ENCODE measurements at regions not wholly inside any gene's neighbourhood (a gene's known extent, or its start where the extent isn't known, plus 50 kb on each side); places are given as distances from the start of the nearest gene placed in this dataset.
A peak's percentile ranks its signal among the peaks of the same experiment; 100 is the strongest.

- no peak overlapping the region for H3K27ac ChIP-seq (ENCODE audit: extremely low read length, insufficient read depth, low read length)
- in situ Hi-C loops (cut with HindIII; ENCODE audit: extremely low pct_ligation_motif_present, low pct_unique_long_range_greater_than_20kb) (no loop called here), intact Hi-C loops (cut with micrococcal nuclease; ENCODE audit: unreplicated experiment) (no loop called here)
- H3K4me1 ChIP-seq (ENCODE audit: insufficient read depth, low read length): no peaks in the 10 kb centered on the region
- no peak for TF ChIP-seq ZNF589 (CRISPR knock-in tag; conservative IDR thresholded peaks at IDR 0.05)
- peak in 1 of 2 experiments; percentile 18; a peak in 1 of 4 replicates for TF ChIP-seq MAFK (conservative IDR thresholded peaks at IDR 0.05 in 1 of 2, IDR thresholded peaks at IDR 0.05 in 1 of 2; ENCODE audit: low read length in 2 of 2)
- no peaks in the 10 kb centered on the region for H4K20me1 ChIP-seq (ENCODE audit: insufficient read depth, low read length)
- H3K36me3 ChIP-seq (replicated peaks in 1 of 2; ENCODE audit: control insufficient read depth in 1 of 2, insufficient read depth in 2 of 2, low read length in 2 of 2): no peaks in the 10 kb centered on the region
- FAIRE-seq (no peak), ATAC-seq (no peak), DNase-seq (ENCODE audit: low spot score) (no peak)
- H3K79me2 ChIP-seq (ENCODE audit: insufficient read depth, low read length): no peaks in the 10 kb centered on the region
- no TSS peak for BruUV-seq (replicated peaks)
- H3K9me3 ChIP-seq (ENCODE audit: low read length): peaks cover 89% of the 10 kb centered on the region
- no peaks in the 10 kb centered on the region for H3K27me3 ChIP-seq (ENCODE audit: control insufficient read depth in 1 of 2, insufficient read depth in 2 of 2, low read length in 2 of 2)
- ChIA-PET POLR2A (no interaction called here), CTCF (ENCODE audit: low intra/inter-chr PET ratio, low total read pairs) (no interaction called here)
- H2AFZ ChIP-seq (ENCODE audit: low read length): no peak overlapping the region
- H3K9ac ChIP-seq (ENCODE audit: insufficient read depth, low read depth, low read length): no peak overlapping the region
- H3K4me3 ChIP-seq (replicated peaks in 1 of 3; ENCODE audit: insufficient read depth in 1 of 3, low read depth in 2 of 3, low read length in 3 of 3): no peak overlapping the region
- H3K4me2 ChIP-seq (ENCODE audit: low read depth, low read length): no peak overlapping the region
- WGBS (ENCODE audit: low lambda C conversion rate): 21% methylated on average over 5 of the region's 5 CpGs
Observed at GRCh38 chr15:46061002-46061401, 426.2 kb downstream of the SQOR start.

DNA sequence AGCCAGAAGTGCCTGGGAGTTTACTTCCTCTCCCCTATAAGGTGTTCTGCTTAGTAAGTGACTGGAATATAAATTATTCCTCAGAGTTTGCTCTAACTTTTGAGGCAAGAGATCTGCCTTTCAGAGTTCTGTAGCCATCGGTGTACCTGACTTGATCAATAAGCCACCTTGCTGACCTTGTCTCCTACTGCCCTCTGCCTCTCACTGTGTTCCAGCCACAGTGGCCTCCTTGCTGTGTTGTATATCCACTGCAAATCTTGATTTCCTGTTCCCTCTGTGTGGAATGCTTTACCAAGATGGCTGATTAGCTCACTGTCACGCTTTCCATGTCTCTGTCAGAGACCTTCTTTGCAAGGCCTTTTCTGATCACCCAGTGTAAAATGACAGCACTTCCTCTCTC lies 442.4 kb downstream of the SQOR start:
- in situ Hi-C loops (cut with HindIII; ENCODE audit: extremely low pct_ligation_motif_present, low pct_unique_long_range_greater_than_20kb): loop anchor here (25.0 kb wide), 1 partner anchor 365 kb away; no protein-coding TSS in a partner anchor
- Histone ChIP-seq H3K9me3 (ENCODE audit: low read length) (no peaks in the 10 kb centered on the region), H3K4me3 (replicated peaks in 1 of 3; ENCODE audit: insufficient read depth in 1 of 3, low read depth in 2 of 3, low read length in 3 of 3) (no peak overlapping the region), H3K4me2 (ENCODE audit: low read depth, low read length) (no peak overlapping the region), H3K79me2 (ENCODE audit: insufficient read depth, low read length) (no peaks in the 10 kb centered on the region), H3K36me3 (replicated peaks in 1 of 2; ENCODE audit: control insufficient read depth in 1 of 2, insufficient read depth in 2 of 2, low read length in 2 of 2) (no peaks in the 10 kb centered on the region), H2AFZ (ENCODE audit: low read length) (no peak overlapping the region), H3K27ac (ENCODE audit: extremely low read length, insufficient read depth, low read length) (no peak overlapping the region), H4K20me1 (ENCODE audit: insufficient read depth, low read length) (no peaks in the 10 kb centered on the region), H3K9ac (ENCODE audit: insufficient read depth, low read depth, low read length) (no peak overlapping the region), H3K4me1 (ENCODE audit: insufficient read depth, low read length) (no peaks in the 10 kb centered on the region), H3K27me3 (ENCODE audit: control insufficient read depth in 1 of 2, insufficient read depth in 2 of 2, low read length in 2 of 2) (no peaks in the 10 kb centered on the region)
- POLR2A ChIA-PET: no interaction called here
- no peak for FAIRE-seq
- no peak for DNase-seq (ENCODE audit: low spot score)
- CTCF ChIA-PET (ENCODE audit: low intra/inter-chr PET ratio, low total read pairs): no interaction called here
- no peak for ATAC-seq
- 3% methylated on average over 2 of the region's 2 CpGs for WGBS (ENCODE audit: low lambda C conversion rate)
- BruUV-seq (replicated peaks): no TSS peak
- intact Hi-C loops (cut with micrococcal nuclease; ENCODE audit: unreplicated experiment): no loop called here
- TF ChIP-seq SIX1 (CRISPR knock-in tag; IDR thresholded peaks at IDR 0.05; ENCODE audit: borderline replicate concordance) (no peak), POLR2A (IDR thresholded peaks at IDR 0.05; ENCODE audit: insufficient read depth in 1 of 2, low read depth in 2 of 2, low read length in 2 of 2) (no peak), ZNF563 (CRISPR knock-in tag; IDR thresholded peaks at IDR 0.05) (no peak), ZNF451 (CRISPR knock-in tag; IDR thresholded peaks at IDR 0.05) (no peak), SSRP1 (CRISPR knock-in tag; IDR thresholded peaks at IDR 0.05) (no peak), HOXA9 (CRISPR knock-in tag; IDR thresholded peaks at IDR 0.05; ENCODE audit: borderline replicate concordance) (no peak), ZNF850 (CRISPR knock-in tag; conservative IDR thresholded peaks at IDR 0.05) (no peak)
- TF ChIP-seq, protein P1, sequence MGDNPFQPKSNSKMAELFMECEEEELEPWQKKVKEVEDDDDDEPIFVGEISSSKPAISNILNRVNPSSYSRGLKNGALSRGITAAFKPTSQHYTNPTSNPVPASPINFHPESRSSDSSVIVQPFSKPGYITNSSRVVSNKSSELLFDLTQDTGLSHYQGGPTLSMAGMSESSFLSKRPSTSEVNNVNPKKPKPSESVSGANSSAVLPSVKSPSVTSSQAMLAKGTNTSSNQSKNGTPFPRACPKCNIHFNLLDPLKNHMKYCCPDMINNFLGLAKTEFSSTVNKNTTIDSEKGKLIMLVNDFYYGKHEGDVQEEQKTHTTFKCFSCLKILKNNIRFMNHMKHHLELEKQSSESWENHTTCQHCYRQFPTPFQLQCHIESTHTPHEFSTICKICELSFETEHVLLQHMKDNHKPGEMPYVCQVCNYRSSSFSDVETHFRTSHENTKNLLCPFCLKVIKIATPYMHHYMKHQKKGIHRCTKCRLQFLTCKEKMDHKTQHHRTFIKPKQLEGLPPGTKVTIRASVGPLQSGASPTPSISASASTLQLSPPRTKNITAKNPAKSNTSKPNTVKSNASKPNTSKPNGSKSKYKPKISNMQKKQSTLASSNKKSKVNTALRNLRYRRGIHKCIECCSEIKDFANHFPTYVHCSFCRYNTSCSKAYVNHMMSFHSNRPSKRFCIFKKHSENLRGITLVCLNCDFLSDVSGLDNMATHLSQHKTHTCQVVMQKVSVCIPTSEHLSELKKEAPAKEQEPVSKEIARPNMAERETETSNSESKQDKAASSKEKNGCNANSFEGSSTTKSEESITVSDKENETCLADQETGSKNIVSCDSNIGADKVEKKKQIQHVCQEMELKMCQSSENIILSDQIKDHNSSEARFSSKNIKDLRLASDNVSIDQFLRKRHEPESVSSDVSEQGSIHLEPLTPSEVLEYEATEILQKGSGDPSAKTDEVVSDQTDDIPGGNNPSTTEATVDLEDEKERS (CRISPR knock-in tag; IDR thresholded peaks at IDR 0.05): no peak
- TF ChIP-seq, protein P2, sequence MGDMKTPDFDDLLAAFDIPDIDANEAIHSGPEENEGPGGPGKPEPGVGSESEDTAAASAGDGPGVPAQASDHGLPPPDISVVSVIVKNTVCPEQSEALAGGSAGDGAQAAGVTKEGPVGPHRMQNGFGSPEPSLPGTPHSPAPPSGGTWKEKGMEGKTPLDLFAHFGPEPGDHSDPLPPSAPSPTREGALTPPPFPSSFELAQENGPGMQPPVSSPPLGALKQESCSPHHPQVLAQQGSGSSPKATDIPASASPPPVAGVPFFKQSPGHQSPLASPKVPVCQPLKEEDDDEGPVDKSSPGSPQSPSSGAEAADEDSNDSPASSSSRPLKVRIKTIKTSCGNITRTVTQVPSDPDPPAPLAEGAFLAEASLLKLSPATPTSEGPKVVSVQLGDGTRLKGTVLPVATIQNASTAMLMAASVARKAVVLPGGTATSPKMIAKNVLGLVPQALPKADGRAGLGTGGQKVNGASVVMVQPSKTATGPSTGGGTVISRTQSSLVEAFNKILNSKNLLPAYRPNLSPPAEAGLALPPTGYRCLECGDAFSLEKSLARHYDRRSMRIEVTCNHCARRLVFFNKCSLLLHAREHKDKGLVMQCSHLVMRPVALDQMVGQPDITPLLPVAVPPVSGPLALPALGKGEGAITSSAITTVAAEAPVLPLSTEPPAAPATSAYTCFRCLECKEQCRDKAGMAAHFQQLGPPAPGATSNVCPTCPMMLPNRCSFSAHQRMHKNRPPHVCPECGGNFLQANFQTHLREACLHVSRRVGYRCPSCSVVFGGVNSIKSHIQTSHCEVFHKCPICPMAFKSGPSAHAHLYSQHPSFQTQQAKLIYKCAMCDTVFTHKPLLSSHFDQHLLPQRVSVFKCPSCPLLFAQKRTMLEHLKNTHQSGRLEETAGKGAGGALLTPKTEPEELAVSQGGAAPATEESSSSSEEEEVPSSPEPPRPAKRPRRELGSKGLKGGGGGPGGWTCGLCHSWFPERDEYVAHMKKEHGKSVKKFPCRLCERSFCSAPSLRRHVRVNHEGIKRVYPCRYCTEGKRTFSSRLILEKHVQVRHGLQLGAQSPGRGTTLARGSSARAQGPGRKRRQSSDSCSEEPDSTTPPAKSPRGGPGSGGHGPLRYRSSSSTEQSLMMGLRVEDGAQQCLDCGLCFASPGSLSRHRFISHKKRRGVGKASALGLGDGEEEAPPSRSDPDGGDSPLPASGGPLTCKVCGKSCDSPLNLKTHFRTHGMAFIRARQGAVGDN (CRISPR knock-in tag; IDR thresholded peaks at IDR 0.05): no peak
